Heart left ventricle (tissue), 13 donors: ENCODE measurements at regions not wholly inside any gene's neighbourhood (a gene's known extent, or its start where the extent isn't known, plus 50 kb on each side); places are given as distances from the start of the nearest gene placed in this dataset.

Source experiments
- CTCF ChIP-seq, 12 donors: fragments of 200-600 bp; sonication (generic) in 4 of 12; IDR thresholded peaks; one replicate each; pipeline versions ENCODE4 v1.5.0 to v1.8.0; 2018 to 2022; ENCODE audit warnings: antibody characterized with exemption in 12 of 12, mild to moderate bottlenecking in 5 of 12
- POLR2A ChIP-seq, 2 donors: fragments of 450-650 bp; IDR thresholded peaks; one replicate each; pipeline ENCODE4 v1.6.1; 2017; ENCODE audit warnings: antibody characterized with exemption in 2 of 2, mild to moderate bottlenecking in 2 of 2, moderate library complexity in 2 of 2
- donor health status: ischemic (EF 13 %, LVEDD 7.1; RV severe dilation, severe dysfunction).
- donor health status: DM: no; HTN: yes; CAD: no.
- donor health status: DM: no; HTN: no; CAD: no.
- donor health status: ischemic (EF 25% LVEDD 6.9; RV normal size, moderate dysfunction).
- donor health status: ischemic (EF 25% LVEDD 5.7; RV mildly dilated, moderate dysfunction).
- donor health status: ischemic (EF 35%, LVEDD 5.7; RV mildly dilated, moderate dysfunction).
- donor health status: nonischemic (EF 11% LVEDD 7.7; RV severe dilation, severe dysfunction).
- donor health status: DM: yes; HTN: yes; CAD: no.
- donor health status: PGD.
- donor health status: ischemic (EF 29% LVEDD 5.4; RV normal size, mild dysfunction).
- donor health status: nonischemic (EF 23%, LVEDD 6.1; RV moderate dilation, normal function).

GRCh38 chr2:58896638-58897037 lies 655.5 kb upstream of the FANCL start:
- TF ChIP-seq CTCF (IDR thresholded peaks at IDR 0.05), result no peak
- no peak for TF ChIP-seq POLR2A (IDR thresholded peaks at IDR 0.05)
